Neural cell (in vitro differentiated cells): ENCODE measurements at regions not wholly inside any gene's neighbourhood (a gene's known extent, or its start where the extent isn't known, plus 50 kb on each side); places are given as distances from the start of the nearest gene placed in this dataset.

Experiments
- EP300 ChIP-seq: fragments of 450-650 bp; conservative IDR thresholded peaks from 2 replicates; pipeline ENCODE4 v1.6.1; 2014; ENCODE audit warnings: antibody characterized with exemption, mild to moderate bottlenecking, moderate library complexity; ENCODE audit not compliant: poor library complexity, severe bottlenecking
- EZH2 ChIP-seq: fragments of 200-600, 300-800 bp; shearing (Covaris generic), sonication (generic); IDR thresholded peaks from 2 replicates; pipeline ENCODE4 v1.6.1; 2014; ENCODE audit warnings: antibody characterized with exemption, low read length, borderline replicate concordance, mild to moderate bottlenecking; ENCODE audit not compliant: insufficient read depth, poor library complexity, severe bottlenecking
- MXI1 ChIP-seq: fragments of 450-650 bp; conservative IDR thresholded peaks from 2 replicates; pipeline ENCODE4 v1.6.1; 2014; ENCODE audit warnings: antibody characterized with exemption, mild to moderate bottlenecking; ENCODE audit not compliant: poor library complexity, severe bottlenecking
- POLR2AphosphoS5 ChIP-seq: IDR thresholded peaks from 2 replicates; pipeline ENCODE4 v1.6.1; 2012
- RAD21 ChIP-seq: fragments of 450-650 bp; conservative IDR thresholded peaks from 2 replicates; pipeline ENCODE4 v1.6.1; 2014; ENCODE audit warnings: antibody characterized with exemption, mild to moderate bottlenecking, moderate library complexity
- TF ChIP-seq, protein P1 (sequence below): fragments of 450-650 bp; IDR thresholded peaks from 2 replicates; pipeline ENCODE4 v1.5.1; 2014; ENCODE audit warnings: antibody characterized with exemption, mild to moderate bottlenecking, moderate library complexity; ENCODE audit not compliant: poor library complexity, severe bottlenecking

DNA sequence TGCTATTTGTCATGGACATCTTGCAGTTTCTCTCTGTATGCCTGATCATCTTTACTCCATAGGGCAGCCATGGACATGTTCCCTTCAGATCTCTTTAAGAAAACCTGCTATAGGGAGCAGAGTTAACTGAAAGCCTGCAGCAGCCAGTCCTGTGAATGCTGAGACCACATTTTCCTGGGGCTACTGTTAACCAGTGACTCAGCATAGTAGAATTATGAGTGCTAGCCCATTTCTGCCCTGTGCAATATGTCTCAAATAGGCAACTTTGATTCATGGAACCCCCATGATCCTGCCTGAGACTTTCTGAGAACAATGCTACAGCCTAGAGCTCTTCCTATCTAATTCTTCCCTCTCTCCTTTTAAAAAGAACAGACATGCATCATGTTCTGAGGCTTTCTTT lies 624.2 kb downstream of the CHSY3 start:
- no peak for TF ChIP-seq POLR2AphosphoS5
- TF ChIP-seq, protein P1, sequence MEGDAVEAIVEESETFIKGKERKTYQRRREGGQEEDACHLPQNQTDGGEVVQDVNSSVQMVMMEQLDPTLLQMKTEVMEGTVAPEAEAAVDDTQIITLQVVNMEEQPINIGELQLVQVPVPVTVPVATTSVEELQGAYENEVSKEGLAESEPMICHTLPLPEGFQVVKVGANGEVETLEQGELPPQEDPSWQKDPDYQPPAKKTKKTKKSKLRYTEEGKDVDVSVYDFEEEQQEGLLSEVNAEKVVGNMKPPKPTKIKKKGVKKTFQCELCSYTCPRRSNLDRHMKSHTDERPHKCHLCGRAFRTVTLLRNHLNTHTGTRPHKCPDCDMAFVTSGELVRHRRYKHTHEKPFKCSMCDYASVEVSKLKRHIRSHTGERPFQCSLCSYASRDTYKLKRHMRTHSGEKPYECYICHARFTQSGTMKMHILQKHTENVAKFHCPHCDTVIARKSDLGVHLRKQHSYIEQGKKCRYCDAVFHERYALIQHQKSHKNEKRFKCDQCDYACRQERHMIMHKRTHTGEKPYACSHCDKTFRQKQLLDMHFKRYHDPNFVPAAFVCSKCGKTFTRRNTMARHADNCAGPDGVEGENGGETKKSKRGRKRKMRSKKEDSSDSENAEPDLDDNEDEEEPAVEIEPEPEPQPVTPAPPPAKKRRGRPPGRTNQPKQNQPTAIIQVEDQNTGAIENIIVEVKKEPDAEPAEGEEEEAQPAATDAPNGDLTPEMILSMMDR = no peak
- TF ChIP-seq EP300 = no peak
- no peak for TF ChIP-seq EZH2
- no peak for TF ChIP-seq MXI1
- no peak for TF ChIP-seq RAD21
